ENCODE measurements at regions not wholly inside any gene's neighbourhood (a gene's known extent, or its start where the extent isn't known, plus 50 kb on each side); places are given as distances from the start of the nearest gene placed in this dataset.

- TF ChIP-seq, protein P1, sequence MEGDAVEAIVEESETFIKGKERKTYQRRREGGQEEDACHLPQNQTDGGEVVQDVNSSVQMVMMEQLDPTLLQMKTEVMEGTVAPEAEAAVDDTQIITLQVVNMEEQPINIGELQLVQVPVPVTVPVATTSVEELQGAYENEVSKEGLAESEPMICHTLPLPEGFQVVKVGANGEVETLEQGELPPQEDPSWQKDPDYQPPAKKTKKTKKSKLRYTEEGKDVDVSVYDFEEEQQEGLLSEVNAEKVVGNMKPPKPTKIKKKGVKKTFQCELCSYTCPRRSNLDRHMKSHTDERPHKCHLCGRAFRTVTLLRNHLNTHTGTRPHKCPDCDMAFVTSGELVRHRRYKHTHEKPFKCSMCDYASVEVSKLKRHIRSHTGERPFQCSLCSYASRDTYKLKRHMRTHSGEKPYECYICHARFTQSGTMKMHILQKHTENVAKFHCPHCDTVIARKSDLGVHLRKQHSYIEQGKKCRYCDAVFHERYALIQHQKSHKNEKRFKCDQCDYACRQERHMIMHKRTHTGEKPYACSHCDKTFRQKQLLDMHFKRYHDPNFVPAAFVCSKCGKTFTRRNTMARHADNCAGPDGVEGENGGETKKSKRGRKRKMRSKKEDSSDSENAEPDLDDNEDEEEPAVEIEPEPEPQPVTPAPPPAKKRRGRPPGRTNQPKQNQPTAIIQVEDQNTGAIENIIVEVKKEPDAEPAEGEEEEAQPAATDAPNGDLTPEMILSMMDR (IDR thresholded peaks at IDR 0.05): no peak
- TF ChIP-seq POLR2AphosphoS5 (IDR thresholded peaks at IDR 0.05) (no peak), POLR2A (IDR thresholded peaks at IDR 0.05) (no peak), EP300 (IDR thresholded peaks at IDR 0.05) (no peak)
Measured at GRCh38 chr2:147482111-147482895, 362.5 kb upstream of the ACVR2A start.

All from sigmoid colon (tissue), 4 donors.